Osteocyte (in vitro differentiated cells): ENCODE measurements at regions not wholly inside any gene's neighbourhood (a gene's known extent, or its start where the extent isn't known, plus 50 kb on each side); places are given as distances from the start of the nearest gene placed in this dataset.

Experiments
- DNase-seq: peaks from one replicate; pipeline ENCODE4 v3.0.0; 2021; ENCODE audit warnings: mixed read lengths; ENCODE audit not compliant: unreplicated experiment; ENCODE audit errors: extremely low spot score
- H3K27ac Mint-ChIP-seq: one replicate; pipeline ENCODE4 v1.8.0; 2021; ENCODE audit warnings: mild to moderate bottlenecking, mixed read lengths; ENCODE audit not compliant: unreplicated experiment
- H3K27me3 Mint-ChIP-seq: one replicate; pipeline ENCODE4 v1.8.0; 2021; ENCODE audit warnings: mixed read lengths; ENCODE audit not compliant: unreplicated experiment
- H3K36me3 Mint-ChIP-seq: one replicate; pipeline ENCODE4 v1.8.0; 2021; ENCODE audit warnings: mixed read lengths; ENCODE audit not compliant: unreplicated experiment
- H3K4me1 Mint-ChIP-seq: one replicate; pipeline ENCODE4 v1.8.0; 2021; ENCODE audit warnings: mixed read lengths; ENCODE audit not compliant: unreplicated experiment
- H3K4me3 Mint-ChIP-seq: one replicate; pipeline ENCODE4 v1.8.0; 2021; ENCODE audit warnings: mild to moderate bottlenecking, moderate library complexity, mixed read lengths; ENCODE audit not compliant: unreplicated experiment
- H3K9me3 Mint-ChIP-seq: one replicate; pipeline ENCODE4 v1.8.0; 2021; ENCODE audit warnings: mixed read lengths; ENCODE audit not compliant: unreplicated experiment
- CTCF ChIP-seq: fragments of 200-600 bp; sonication (generic); IDR thresholded peaks from 2 replicates; pipeline ENCODE4 v1.5.0; 2021; ENCODE audit warnings: antibody characterized with exemption, mild to moderate bottlenecking, moderate library complexity

- Mint-ChIP-seq H3K4me3 (no peak overlapping the region), H3K4me1 (peaks cover 11% of the 10 kb centered on the region), H3K36me3 (no peaks in the 10 kb centered on the region), H3K27me3 (no peaks in the 10 kb centered on the region), H3K27ac (no peak overlapping the region), H3K9me3 (peaks cover 6% of the 10 kb centered on the region)
- no peak for TF ChIP-seq CTCF
- no peak for DNase-seq
Observed at GRCh38 chr3:30203301-30203700, 403.1 kb upstream of the TGFBR2 start.

- Mint-ChIP-seq H3K4me3 (no peak overlapping the region), H3K36me3 (no peaks in the 10 kb centered on the region), H3K27me3 (no peaks in the 10 kb centered on the region), H3K9me3 (peaks cover 6% of the 10 kb centered on the region), H3K4me1 (peaks cover 11% of the 10 kb centered on the region), H3K27ac (no peak overlapping the region)
- TF ChIP-seq CTCF = no peak
- DNase-seq = no peak
Observed at GRCh38 chr3:30204126-30204525, 402.3 kb upstream of the TGFBR2 start.

GRCh38 chr3:30206051-30206450, 400.4 kb upstream of the TGFBR2 start:
- peaks cover 2% of the 10 kb centered on the region for H3K4me1 Mint-ChIP-seq
- H3K9me3 Mint-ChIP-seq = peaks cover 6% of the 10 kb centered on the region
- TF ChIP-seq CTCF = no peak
- no peak overlapping the region for H3K4me3 Mint-ChIP-seq
- no peak for DNase-seq
- H3K27ac Mint-ChIP-seq = no peak overlapping the region
- H3K36me3 Mint-ChIP-seq = no peaks in the 10 kb centered on the region
- no peaks in the 10 kb centered on the region for H3K27me3 Mint-ChIP-seq

- Mint-ChIP-seq H3K4me1 (peaks cover 17% of the 10 kb centered on the region), H3K27me3 (no peaks in the 10 kb centered on the region), H3K9me3 (peaks cover 10% of the 10 kb centered on the region), H3K27ac (no peak overlapping the region), H3K36me3 (peaks cover 4% of the 10 kb centered on the region), H3K4me3 (no peak overlapping the region)
- DNase-seq = no peak
- TF ChIP-seq CTCF = no peak
Observed at GRCh38 chr3:30221619-30222018, 384.8 kb upstream of the TGFBR2 start.

GRCh38 chr3:30222441-30222840, 384.0 kb upstream of the TGFBR2 start:
- no peak for TF ChIP-seq CTCF
- DNase-seq = no peak
- peaks cover 26% of the 10 kb centered on the region for H3K4me1 Mint-ChIP-seq

More at GRCh38 chr3:30222441-30222840, 384.0 kb upstream of the TGFBR2 start:
- Mint-ChIP-seq H3K27ac (no peak overlapping the region), H3K27me3 (no peaks in the 10 kb centered on the region), H3K9me3 (peaks cover 4% of the 10 kb centered on the region), H3K4me3 (no peak overlapping the region), H3K36me3 (peaks cover 3% of the 10 kb centered on the region)
